ENCODE measurements at regions not wholly inside any gene's neighbourhood (a gene's known extent, or its start where the extent isn't known, plus 50 kb on each side); places are given as distances from the start of the nearest gene placed in this dataset.

DNA sequence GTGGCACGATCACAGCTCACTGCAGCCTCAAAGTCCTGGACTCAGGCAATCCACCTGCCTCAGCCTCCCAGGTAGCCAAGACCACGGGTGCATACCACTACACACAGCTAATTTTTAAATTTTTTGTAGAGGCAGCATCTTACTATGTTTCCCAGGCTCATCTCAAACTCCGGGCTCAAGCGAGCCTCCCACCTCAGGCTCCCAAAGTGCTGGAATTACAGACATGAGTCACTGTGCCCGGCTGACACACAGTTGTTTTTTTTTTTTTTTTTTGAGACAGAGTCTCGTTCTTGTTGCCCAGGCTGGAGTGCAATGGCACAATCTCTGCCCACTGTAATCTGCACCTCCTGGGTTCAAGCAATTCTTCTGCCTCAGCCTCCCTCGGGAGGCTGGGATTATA is 70.1 kb upstream of the CNOT6 start (continued):
- TF ChIP-seq, protein P1, sequence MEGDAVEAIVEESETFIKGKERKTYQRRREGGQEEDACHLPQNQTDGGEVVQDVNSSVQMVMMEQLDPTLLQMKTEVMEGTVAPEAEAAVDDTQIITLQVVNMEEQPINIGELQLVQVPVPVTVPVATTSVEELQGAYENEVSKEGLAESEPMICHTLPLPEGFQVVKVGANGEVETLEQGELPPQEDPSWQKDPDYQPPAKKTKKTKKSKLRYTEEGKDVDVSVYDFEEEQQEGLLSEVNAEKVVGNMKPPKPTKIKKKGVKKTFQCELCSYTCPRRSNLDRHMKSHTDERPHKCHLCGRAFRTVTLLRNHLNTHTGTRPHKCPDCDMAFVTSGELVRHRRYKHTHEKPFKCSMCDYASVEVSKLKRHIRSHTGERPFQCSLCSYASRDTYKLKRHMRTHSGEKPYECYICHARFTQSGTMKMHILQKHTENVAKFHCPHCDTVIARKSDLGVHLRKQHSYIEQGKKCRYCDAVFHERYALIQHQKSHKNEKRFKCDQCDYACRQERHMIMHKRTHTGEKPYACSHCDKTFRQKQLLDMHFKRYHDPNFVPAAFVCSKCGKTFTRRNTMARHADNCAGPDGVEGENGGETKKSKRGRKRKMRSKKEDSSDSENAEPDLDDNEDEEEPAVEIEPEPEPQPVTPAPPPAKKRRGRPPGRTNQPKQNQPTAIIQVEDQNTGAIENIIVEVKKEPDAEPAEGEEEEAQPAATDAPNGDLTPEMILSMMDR (IDR thresholded peaks at IDR 0.05), result no peak

- Histone ChIP-seq H2AFZ (ENCODE audit: low read depth) (no peak overlapping the region), H3K9ac (no peak overlapping the region), H3K27ac (ENCODE audit: low read depth in 2 of 2, low read length in 1 of 2) (no peak overlapping the region), H3K4me3 (ENCODE audit: low read depth in 2 of 2, low read length in 1 of 2) (no peak overlapping the region), H3K27me3 (ENCODE audit: insufficient read depth) (no peaks in the 10 kb centered on the region), H4K20me1 (ENCODE audit: insufficient read depth) (no peaks in the 10 kb centered on the region), H3K79me2 (ENCODE audit: insufficient read depth) (no peaks in the 10 kb centered on the region), H3K4me1 (ENCODE audit: control insufficient read depth in 1 of 2, insufficient read depth in 2 of 2, low read depth in 1 of 2, low read length in 1 of 2) (no peaks in the 10 kb centered on the region), H3F3A (replicated peaks; ENCODE audit: insufficient read depth) (no peaks in the 10 kb centered on the region), H3K9me3 (no peaks in the 10 kb centered on the region), H3K36me3 (replicated peaks in 1 of 2; ENCODE audit: control insufficient read depth in 1 of 2, insufficient read depth in 2 of 2, low read length in 1 of 2) (no peaks in the 10 kb centered on the region), H3K4me2 (no peak overlapping the region), H3K9me2 (no peaks in the 10 kb centered on the region)
- WGBS (ENCODE audit: low lambda C conversion rate), result 71% methylated on average over 8 of the region's 8 CpGs
- CTCF ChIA-PET, result no interaction called here
- no peak for DNase-seq
- TF ChIP-seq GABPA (IDR thresholded peaks at IDR 0.05; ENCODE audit: low read depth) (no peak), CHD2 (IDR thresholded peaks at IDR 0.05; ENCODE audit: low read length, partially characterized antibody) (no peak), USF2 (IDR thresholded peaks at IDR 0.05; ENCODE audit: borderline replicate concordance, low read depth, low read length) (no peak), FOXJ3 (CRISPR knock-in tag; IDR thresholded peaks at IDR 0.05) (no peak), RXRA (IDR thresholded peaks at IDR 0.05; ENCODE audit: borderline replicate concordance, low read depth) (no peak), FOXM1 (IDR thresholded peaks at IDR 0.05; ENCODE audit: low read depth) (no peak), EP300 (IDR thresholded peaks at IDR 0.05; ENCODE audit: borderline replicate concordance in 1 of 2, low read depth in 1 of 2, low read length in 1 of 2) (no peak)
- TF ChIP-seq, protein P2, sequence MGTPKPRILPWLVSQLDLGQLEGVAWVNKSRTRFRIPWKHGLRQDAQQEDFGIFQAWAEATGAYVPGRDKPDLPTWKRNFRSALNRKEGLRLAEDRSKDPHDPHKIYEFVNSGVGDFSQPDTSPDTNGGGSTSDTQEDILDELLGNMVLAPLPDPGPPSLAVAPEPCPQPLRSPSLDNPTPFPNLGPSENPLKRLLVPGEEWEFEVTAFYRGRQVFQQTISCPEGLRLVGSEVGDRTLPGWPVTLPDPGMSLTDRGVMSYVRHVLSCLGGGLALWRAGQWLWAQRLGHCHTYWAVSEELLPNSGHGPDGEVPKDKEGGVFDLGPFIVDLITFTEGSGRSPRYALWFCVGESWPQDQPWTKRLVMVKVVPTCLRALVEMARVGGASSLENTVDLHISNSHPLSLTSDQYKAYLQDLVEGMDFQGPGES (IDR thresholded peaks at IDR 0.05; ENCODE audit: low read depth, low read length), result no peak
- TF ChIP-seq, protein P3, sequence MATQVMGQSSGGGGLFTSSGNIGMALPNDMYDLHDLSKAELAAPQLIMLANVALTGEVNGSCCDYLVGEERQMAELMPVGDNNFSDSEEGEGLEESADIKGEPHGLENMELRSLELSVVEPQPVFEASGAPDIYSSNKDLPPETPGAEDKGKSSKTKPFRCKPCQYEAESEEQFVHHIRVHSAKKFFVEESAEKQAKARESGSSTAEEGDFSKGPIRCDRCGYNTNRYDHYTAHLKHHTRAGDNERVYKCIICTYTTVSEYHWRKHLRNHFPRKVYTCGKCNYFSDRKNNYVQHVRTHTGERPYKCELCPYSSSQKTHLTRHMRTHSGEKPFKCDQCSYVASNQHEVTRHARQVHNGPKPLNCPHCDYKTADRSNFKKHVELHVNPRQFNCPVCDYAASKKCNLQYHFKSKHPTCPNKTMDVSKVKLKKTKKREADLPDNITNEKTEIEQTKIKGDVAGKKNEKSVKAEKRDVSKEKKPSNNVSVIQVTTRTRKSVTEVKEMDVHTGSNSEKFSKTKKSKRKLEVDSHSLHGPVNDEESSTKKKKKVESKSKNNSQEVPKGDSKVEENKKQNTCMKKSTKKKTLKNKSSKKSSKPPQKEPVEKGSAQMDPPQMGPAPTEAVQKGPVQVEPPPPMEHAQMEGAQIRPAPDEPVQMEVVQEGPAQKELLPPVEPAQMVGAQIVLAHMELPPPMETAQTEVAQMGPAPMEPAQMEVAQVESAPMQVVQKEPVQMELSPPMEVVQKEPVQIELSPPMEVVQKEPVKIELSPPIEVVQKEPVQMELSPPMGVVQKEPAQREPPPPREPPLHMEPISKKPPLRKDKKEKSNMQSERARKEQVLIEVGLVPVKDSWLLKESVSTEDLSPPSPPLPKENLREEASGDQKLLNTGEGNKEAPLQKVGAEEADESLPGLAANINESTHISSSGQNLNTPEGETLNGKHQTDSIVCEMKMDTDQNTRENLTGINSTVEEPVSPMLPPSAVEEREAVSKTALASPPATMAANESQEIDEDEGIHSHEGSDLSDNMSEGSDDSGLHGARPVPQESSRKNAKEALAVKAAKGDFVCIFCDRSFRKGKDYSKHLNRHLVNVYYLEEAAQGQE (IDR thresholded peaks at IDR 0.05; ENCODE audit: low read depth, low read length), result no peak
- POLR2A ChIA-PET, result no interaction called here
These were observed 65.6 kb upstream of the CNOT6 start for GRCh38 chr5:180428598-180428997.
